ENCODE measurements at regions not wholly inside any gene's neighbourhood (a gene's known extent, or its start where the extent isn't known, plus 50 kb on each side); places are given as distances from the start of the nearest gene placed in this dataset.

DNA sequence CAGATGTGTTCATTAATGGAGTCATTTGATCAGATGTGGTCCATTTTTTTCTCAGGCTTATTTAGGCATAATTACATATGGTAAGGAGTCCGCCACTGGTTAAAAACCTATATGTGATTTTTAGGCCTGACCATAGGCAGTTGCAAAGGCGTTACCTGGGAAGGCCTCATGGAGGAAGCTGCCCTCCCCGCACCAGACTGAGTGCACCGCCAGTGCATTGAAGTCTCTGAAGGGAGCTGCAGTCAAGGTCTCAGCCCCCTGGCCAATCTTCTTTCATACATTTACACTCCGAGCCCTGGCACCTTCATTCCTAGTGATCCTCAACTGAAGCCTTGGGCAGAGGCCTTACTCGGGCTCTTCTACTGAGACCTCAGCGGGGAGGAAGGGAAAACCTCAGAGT lies 898.2 kb upstream of the AGA start:
- TF ChIP-seq, protein P1, sequence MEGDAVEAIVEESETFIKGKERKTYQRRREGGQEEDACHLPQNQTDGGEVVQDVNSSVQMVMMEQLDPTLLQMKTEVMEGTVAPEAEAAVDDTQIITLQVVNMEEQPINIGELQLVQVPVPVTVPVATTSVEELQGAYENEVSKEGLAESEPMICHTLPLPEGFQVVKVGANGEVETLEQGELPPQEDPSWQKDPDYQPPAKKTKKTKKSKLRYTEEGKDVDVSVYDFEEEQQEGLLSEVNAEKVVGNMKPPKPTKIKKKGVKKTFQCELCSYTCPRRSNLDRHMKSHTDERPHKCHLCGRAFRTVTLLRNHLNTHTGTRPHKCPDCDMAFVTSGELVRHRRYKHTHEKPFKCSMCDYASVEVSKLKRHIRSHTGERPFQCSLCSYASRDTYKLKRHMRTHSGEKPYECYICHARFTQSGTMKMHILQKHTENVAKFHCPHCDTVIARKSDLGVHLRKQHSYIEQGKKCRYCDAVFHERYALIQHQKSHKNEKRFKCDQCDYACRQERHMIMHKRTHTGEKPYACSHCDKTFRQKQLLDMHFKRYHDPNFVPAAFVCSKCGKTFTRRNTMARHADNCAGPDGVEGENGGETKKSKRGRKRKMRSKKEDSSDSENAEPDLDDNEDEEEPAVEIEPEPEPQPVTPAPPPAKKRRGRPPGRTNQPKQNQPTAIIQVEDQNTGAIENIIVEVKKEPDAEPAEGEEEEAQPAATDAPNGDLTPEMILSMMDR (IDR thresholded peaks at IDR 0.05; ENCODE audit: low read depth, low read length): no peak
- in situ Hi-C loops (cut with HindIII; ENCODE audit: low sequenced_read_pairs): no loop called here
- DNase-seq (ENCODE audit: low read depth, low spot score): no peak
- H3K4me3 ChIP-seq (ENCODE audit: low read depth, low read length): no peak overlapping the region

DNA sequence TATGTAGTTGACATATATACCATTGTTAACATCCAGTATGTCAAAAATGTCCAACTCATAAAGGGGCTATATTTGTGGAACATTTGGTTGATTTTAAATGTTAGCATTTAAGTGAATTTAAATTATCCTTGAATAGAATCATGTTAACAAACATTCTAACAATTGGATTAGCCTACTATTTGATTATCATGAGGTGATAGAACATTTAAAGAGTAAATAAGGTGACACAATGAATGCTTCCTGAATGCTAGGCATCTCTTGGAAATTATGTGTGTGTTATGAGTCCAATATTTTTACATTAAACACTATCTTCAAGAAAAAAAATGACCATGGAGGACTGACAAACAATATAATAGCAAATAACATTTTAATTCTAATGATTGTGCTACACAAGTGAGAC lies 901.9 kb upstream of the AGA start:
- in situ Hi-C loops (cut with HindIII; ENCODE audit: low sequenced_read_pairs): no loop called here
- H3K4me3 ChIP-seq (ENCODE audit: low read depth, low read length): no peak overlapping the region
- no peak for DNase-seq (ENCODE audit: low read depth, low spot score)
- TF ChIP-seq, protein P1 (IDR thresholded peaks at IDR 0.05; ENCODE audit: low read depth, low read length): no peak

DNA sequence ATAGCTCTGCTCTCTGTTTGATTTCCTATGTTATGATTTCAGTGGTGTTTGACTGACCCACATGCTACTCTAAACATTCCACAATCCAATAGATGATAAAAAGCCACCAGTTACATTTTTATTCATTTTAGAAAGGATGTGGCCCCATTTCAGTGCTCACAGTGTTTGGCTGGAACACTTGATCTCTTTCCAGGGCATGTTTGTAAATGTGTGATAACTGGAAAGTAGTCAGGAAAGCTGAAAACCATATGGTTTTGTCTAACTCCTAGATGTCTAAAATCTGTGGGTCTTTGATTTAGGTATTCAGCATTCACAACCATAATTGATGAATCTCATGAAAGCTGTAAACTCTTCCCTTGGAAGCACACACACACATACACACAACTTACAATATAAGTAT lies 904.9 kb upstream of the AGA start:
- TF ChIP-seq, protein P1 (IDR thresholded peaks at IDR 0.05; ENCODE audit: low read depth, low read length): no peak
- in situ Hi-C loops (cut with HindIII; ENCODE audit: low sequenced_read_pairs): no loop called here

DNA sequence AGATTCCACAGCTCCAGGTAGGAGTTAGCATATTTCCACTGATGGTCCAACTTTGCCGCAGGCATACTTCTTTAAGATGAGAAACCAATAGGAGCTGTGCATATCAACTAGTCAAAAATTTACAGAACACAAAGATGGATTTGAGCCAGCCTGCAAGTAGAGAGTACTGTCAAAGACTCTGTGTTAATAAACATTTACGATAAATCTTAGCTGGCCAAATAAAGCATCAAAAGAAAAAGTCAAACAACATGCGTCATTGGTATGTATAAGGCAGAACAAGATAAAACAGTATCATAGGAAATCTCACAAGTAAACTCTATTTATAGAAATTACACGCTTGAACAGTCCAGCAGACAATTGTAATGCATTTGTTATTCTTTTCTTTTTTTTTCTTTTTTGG lies 907.4 kb upstream of the AGA start:
- no peak overlapping the region for H3K4me3 ChIP-seq (ENCODE audit: low read depth, low read length)
- TF ChIP-seq, protein P1 (IDR thresholded peaks at IDR 0.05; ENCODE audit: low read depth, low read length): no peak
- DNase-seq (ENCODE audit: low read depth, low spot score): no peak
- in situ Hi-C loops (cut with HindIII; ENCODE audit: low sequenced_read_pairs): no loop called here

More for the DNA sequence above, 904.9 kb upstream of the AGA start:
- no peak for DNase-seq (ENCODE audit: low read depth, low spot score)
- H3K4me3 ChIP-seq (ENCODE audit: low read depth, low read length): no peak overlapping the region

DNA sequence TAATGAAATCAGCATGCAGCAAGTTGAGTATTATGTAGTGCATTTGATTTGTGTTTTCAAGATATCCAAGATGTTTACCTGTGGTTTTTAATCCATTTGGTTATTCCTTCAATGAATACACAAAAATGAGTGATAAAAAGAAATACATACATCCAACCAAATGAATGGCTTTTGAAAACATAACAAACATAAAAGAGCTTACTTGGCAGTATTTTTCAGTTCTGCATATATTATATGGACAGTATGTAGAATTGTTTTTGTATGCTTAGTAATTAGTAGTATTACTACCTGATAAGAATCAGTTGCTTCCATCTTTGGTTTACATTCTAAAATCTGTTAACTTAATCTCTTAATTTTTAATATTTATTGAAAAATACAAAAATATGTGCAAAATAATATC lies 908.9 kb upstream of the AGA start:
- TF ChIP-seq, protein P1 (IDR thresholded peaks at IDR 0.05; ENCODE audit: low read depth, low read length): no peak
- H3K4me3 ChIP-seq (ENCODE audit: low read depth, low read length): no peak overlapping the region
- DNase-seq (ENCODE audit: low read depth, low spot score): no peak
- in situ Hi-C loops (cut with HindIII; ENCODE audit: low sequenced_read_pairs): no loop called here

DNA sequence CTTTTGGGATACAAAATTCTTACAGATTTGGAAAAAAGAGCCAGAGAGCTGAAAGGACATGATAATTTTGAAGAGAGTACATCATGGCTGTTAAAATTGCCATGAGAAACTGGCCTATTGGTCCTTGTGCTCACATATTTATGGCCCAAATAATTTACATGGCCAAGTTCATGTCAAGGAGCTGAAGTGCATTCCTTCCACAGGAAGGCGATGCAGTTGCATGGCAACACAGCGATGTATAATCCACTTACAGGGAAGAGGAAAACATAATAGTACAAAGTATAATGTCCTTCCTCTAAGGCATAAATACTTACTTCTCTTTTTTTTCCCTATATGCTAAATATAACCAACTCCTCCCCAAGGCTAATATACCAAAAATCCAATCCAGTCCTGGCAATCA lies 914.5 kb upstream of the AGA start:
- in situ Hi-C loops (cut with HindIII; ENCODE audit: low sequenced_read_pairs): no loop called here
- DNase-seq (ENCODE audit: low read depth, low spot score): no peak
- no peak overlapping the region for H3K4me3 ChIP-seq (ENCODE audit: low read depth, low read length)
- TF ChIP-seq, protein P1 (IDR thresholded peaks at IDR 0.05; ENCODE audit: low read depth, low read length): no peak

DNA sequence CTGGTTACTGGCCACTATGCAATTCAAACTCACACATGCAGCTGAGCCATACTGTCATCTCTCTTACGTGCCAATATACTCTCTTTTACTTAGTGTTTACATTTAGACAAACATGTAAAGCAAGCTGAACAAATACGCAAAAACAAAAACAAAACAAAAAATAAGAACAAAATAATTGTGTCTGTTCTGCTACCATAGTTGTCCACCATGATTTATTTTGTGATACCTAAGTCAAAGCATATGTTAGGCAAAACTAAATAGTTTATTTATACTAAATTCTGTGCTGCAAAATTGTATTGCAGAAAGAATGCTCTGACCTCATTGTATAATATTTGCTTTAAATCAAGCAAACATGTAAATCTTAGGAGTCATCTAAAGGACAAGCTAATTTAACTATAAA lies 943.2 kb upstream of the AGA start:
- in situ Hi-C loops (cut with HindIII; ENCODE audit: low sequenced_read_pairs): no loop called here

More for the DNA sequence above, 943.2 kb upstream of the AGA start:
- no peak for DNase-seq (ENCODE audit: low read depth, low spot score)
- TF ChIP-seq, protein P1 (IDR thresholded peaks at IDR 0.05; ENCODE audit: low read depth, low read length): no peak
- H3K4me3 ChIP-seq (ENCODE audit: low read depth, low read length): no peak overlapping the region

Measured in astrocyte of the spinal cord (primary cell).